ENCODE measurements at regions not wholly inside any gene's neighbourhood (a gene's known extent, or its start where the extent isn't known, plus 50 kb on each side); places are given as distances from the start of the nearest gene placed in this dataset.

DNA sequence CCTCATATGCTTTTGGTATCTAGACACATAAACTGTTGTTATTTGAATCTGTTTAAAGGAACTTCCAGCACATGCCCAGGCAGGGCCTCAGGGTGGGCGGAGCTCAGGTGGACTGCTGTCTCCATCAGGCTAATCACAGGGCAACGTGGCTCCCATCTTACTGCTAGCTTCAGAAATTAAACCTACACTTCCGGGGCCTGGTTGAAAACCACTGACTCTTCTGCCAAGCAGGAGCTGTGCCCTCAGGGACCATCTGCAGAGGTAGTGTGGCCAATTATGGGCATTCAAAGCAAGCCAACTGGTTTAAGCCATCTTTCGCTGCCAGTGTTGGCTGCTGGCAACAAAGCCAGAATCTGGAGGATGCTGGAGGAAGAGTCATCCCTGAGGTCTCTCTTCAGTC lies 97.5 kb downstream of the TMX1 start:
- Histone ChIP-seq H3K27me3 (ENCODE audit: control insufficient read depth in 2 of 2, insufficient read depth in 2 of 2, low read length in 2 of 2) (no peaks in the 10 kb centered on the region), H4K20me1 (replicated peaks; ENCODE audit: control insufficient read depth, extremely low read depth, insufficient read depth, low read length) (no peaks in the 10 kb centered on the region), H3K27ac (ENCODE audit: insufficient read depth, low read depth, low read length) (no peak overlapping the region), H3K9me3 (replicated peaks; ENCODE audit: control insufficient read depth, insufficient read depth, low read length) (no peaks in the 10 kb centered on the region), H2AFZ (ENCODE audit: low read depth, low read length) (no peak overlapping the region), H3K36me3 (ENCODE audit: control insufficient read depth in 2 of 2, extremely low read depth in 1 of 2, insufficient read depth in 2 of 2, low read length in 2 of 2) (no peaks in the 10 kb centered on the region), H3K4me2 (ENCODE audit: insufficient read depth, low read length) (no peak overlapping the region), H3K4me1 (ENCODE audit: control insufficient read depth, extremely low read depth, insufficient read depth, low read length) (peaks cover 13% of the 10 kb centered on the region), H3K9me1 (replicated peaks; ENCODE audit: control insufficient read depth, extremely low read depth, insufficient read depth, low read length) (no peaks in the 10 kb centered on the region), H3K79me2 (ENCODE audit: control insufficient read depth, insufficient read depth, low read length) (no peaks in the 10 kb centered on the region), H3K9ac (replicated peaks; ENCODE audit: extremely low read depth, insufficient read depth, low read length) (no peak overlapping the region), H3K4me3 (replicated peaks in 1 of 3; ENCODE audit: insufficient read depth in 1 of 3, low read depth in 1 of 3, low read length in 3 of 3) (no peak overlapping the region)
- intact Hi-C loops (cut with micrococcal nuclease): no loop called here
- DNase-seq (ENCODE audit: low read depth, low spot score): no peak
- BruUV-seq (replicated peaks): no TSS peak
- dilution Hi-C loops (cut with MboI; ENCODE audit: extremely low pct_ligation_motif_present, low sequenced_read_pairs): no loop called here
- TF ChIP-seq, protein P1, sequence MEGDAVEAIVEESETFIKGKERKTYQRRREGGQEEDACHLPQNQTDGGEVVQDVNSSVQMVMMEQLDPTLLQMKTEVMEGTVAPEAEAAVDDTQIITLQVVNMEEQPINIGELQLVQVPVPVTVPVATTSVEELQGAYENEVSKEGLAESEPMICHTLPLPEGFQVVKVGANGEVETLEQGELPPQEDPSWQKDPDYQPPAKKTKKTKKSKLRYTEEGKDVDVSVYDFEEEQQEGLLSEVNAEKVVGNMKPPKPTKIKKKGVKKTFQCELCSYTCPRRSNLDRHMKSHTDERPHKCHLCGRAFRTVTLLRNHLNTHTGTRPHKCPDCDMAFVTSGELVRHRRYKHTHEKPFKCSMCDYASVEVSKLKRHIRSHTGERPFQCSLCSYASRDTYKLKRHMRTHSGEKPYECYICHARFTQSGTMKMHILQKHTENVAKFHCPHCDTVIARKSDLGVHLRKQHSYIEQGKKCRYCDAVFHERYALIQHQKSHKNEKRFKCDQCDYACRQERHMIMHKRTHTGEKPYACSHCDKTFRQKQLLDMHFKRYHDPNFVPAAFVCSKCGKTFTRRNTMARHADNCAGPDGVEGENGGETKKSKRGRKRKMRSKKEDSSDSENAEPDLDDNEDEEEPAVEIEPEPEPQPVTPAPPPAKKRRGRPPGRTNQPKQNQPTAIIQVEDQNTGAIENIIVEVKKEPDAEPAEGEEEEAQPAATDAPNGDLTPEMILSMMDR (IDR thresholded peaks at IDR 0.05; ENCODE audit: extremely low read depth in 1 of 2, insufficient read depth in 1 of 2, low read depth in 1 of 2, low read length in 2 of 2): no peak
- no peak for TF ChIP-seq GATA2 (IDR thresholded peaks at IDR 0.05; ENCODE audit: insufficient read depth, insufficient read length, low read depth, low read length)
- no peak for TF ChIP-seq JUN (IDR thresholded peaks at IDR 0.05; ENCODE audit: borderline replicate concordance, insufficient read depth, insufficient read length, low read depth)
- no peak for TF ChIP-seq FOS (IDR thresholded peaks at IDR 0.05; ENCODE audit: borderline replicate concordance, insufficient read depth, low read length)
- no peak for TF ChIP-seq EZH2 (IDR thresholded peaks at IDR 0.05; ENCODE audit: borderline replicate concordance, low read depth, low read length, severe bottlenecking)
- no peak for TF ChIP-seq MYC (IDR thresholded peaks at IDR 0.05; ENCODE audit: low read depth, low read length)
- no peak for FAIRE-seq
- ChIA-PET POLR2A (no interaction called here), CTCF (interaction anchor here (0.5 kb wide), 1 partner anchor 19 kb away, joined by 5 read pairs; no protein-coding TSS in a partner anchor)

DNA sequence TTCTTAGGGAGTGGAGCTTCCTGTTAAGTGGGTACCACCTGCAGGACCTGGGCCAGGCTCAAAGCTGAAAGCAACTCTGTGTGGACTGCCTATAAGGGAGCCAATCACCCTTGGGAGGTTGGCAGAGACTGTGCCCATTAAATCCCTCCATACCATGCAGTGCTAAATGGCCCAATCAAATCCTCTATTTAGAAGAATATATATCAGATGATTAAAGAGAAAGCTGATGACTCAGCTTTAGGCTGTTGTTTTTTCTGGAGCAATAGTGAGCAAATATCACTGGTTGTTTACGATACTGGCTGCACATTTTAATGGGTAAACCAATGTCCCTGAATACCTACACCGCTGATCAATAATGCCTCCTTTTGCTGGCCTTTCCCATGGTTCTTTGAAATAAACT lies 101.3 kb downstream of the TMX1 start:
- Histone ChIP-seq H3K27me3 (ENCODE audit: control insufficient read depth in 2 of 2, insufficient read depth in 2 of 2, low read length in 2 of 2) (no peaks in the 10 kb centered on the region), H3K9me3 (replicated peaks; ENCODE audit: control insufficient read depth, insufficient read depth, low read length) (no peaks in the 10 kb centered on the region), H3K4me3 (replicated peaks in 1 of 3; ENCODE audit: insufficient read depth in 1 of 3, low read depth in 1 of 3, low read length in 3 of 3) (no peak overlapping the region), H4K20me1 (replicated peaks; ENCODE audit: control insufficient read depth, extremely low read depth, insufficient read depth, low read length) (no peaks in the 10 kb centered on the region), H3K79me2 (ENCODE audit: control insufficient read depth, insufficient read depth, low read length) (no peaks in the 10 kb centered on the region), H2AFZ (ENCODE audit: low read depth, low read length) (no peak overlapping the region), H3K9ac (replicated peaks; ENCODE audit: extremely low read depth, insufficient read depth, low read length) (no peak overlapping the region), H3K4me2 (ENCODE audit: insufficient read depth, low read length) (no peak overlapping the region), H3K9me1 (replicated peaks; ENCODE audit: control insufficient read depth, extremely low read depth, insufficient read depth, low read length) (no peaks in the 10 kb centered on the region), H3K4me1 (ENCODE audit: control insufficient read depth, extremely low read depth, insufficient read depth, low read length) (peaks cover 13% of the 10 kb centered on the region), H3K27ac (ENCODE audit: insufficient read depth, low read depth, low read length) (no peak overlapping the region), H3K36me3 (ENCODE audit: control insufficient read depth in 2 of 2, extremely low read depth in 1 of 2, insufficient read depth in 2 of 2, low read length in 2 of 2) (no peaks in the 10 kb centered on the region)
- no peak for FAIRE-seq
- intact Hi-C loops (cut with micrococcal nuclease) (no loop called here), dilution Hi-C loops (cut with MboI; ENCODE audit: extremely low pct_ligation_motif_present, low sequenced_read_pairs) (no loop called here)
- TF ChIP-seq, protein P2, sequence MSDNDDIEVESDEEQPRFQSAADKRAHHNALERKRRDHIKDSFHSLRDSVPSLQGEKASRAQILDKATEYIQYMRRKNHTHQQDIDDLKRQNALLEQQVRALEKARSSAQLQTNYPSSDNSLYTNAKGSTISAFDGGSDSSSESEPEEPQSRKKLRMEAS (IDR thresholded peaks at IDR 0.05; ENCODE audit: insufficient read depth, insufficient read length): no peak
- TF ChIP-seq POLR2AphosphoS5 (IDR thresholded peaks at IDR 0.05; ENCODE audit: insufficient read depth, low read depth, low read length): no peak
- TF ChIP-seq, protein P1 (IDR thresholded peaks at IDR 0.05; ENCODE audit: extremely low read depth in 1 of 2, insufficient read depth in 1 of 2, low read depth in 1 of 2, low read length in 2 of 2): no peak
- TF ChIP-seq MYC (IDR thresholded peaks at IDR 0.05; ENCODE audit: low read depth, low read length): no peak
- no peak for TF ChIP-seq GATA2 (IDR thresholded peaks at IDR 0.05; ENCODE audit: insufficient read depth, insufficient read length, low read depth, low read length)
- TF ChIP-seq FOS (IDR thresholded peaks at IDR 0.05; ENCODE audit: borderline replicate concordance, insufficient read depth, low read length): no peak
- no peak for TF ChIP-seq JUN (IDR thresholded peaks at IDR 0.05; ENCODE audit: borderline replicate concordance, insufficient read depth, insufficient read length, low read depth)
- no peak for TF ChIP-seq POLR2A (IDR thresholded peaks at IDR 0.05; ENCODE audit: low read depth, low read length)
- TF ChIP-seq EZH2 (IDR thresholded peaks at IDR 0.05; ENCODE audit: borderline replicate concordance, low read depth, low read length, severe bottlenecking): no peak
- ChIA-PET CTCF (interaction anchor here (0.7 to 1.2 kb wide), 3 partner anchors 10 to 43 kb away, joined by 3 to 4 read pairs (median 3); no protein-coding TSS in a partner anchor), POLR2A (no interaction called here)
- no TSS peak for BruUV-seq (replicated peaks)
- DNase-seq (ENCODE audit: low read depth, low spot score): no peak

All from endothelial cell of umbilical vein (primary cell).